ENCODE measurements at regions not wholly inside any gene's neighbourhood (a gene's known extent, or its start where the extent isn't known, plus 50 kb on each side); places are given as distances from the start of the nearest gene placed in this dataset.

- TF ChIP-seq, protein P1, sequence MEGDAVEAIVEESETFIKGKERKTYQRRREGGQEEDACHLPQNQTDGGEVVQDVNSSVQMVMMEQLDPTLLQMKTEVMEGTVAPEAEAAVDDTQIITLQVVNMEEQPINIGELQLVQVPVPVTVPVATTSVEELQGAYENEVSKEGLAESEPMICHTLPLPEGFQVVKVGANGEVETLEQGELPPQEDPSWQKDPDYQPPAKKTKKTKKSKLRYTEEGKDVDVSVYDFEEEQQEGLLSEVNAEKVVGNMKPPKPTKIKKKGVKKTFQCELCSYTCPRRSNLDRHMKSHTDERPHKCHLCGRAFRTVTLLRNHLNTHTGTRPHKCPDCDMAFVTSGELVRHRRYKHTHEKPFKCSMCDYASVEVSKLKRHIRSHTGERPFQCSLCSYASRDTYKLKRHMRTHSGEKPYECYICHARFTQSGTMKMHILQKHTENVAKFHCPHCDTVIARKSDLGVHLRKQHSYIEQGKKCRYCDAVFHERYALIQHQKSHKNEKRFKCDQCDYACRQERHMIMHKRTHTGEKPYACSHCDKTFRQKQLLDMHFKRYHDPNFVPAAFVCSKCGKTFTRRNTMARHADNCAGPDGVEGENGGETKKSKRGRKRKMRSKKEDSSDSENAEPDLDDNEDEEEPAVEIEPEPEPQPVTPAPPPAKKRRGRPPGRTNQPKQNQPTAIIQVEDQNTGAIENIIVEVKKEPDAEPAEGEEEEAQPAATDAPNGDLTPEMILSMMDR (conservative IDR thresholded peaks at IDR 0.05), result no peak
- no peak for TF ChIP-seq ZFX (IDR thresholded peaks at IDR 0.05)
- no peak overlapping the region for H3K27ac ChIP-seq
Observed at GRCh38 chr4:153075836-153076518, 128.3 kb upstream of the TRIM2 start.

GRCh38 chr4:153076861-153077260 is 127.4 kb upstream of the TRIM2 start:
- TF ChIP-seq ZFX (IDR thresholded peaks at IDR 0.05), result no peak
- TF ChIP-seq, protein P1 (conservative IDR thresholded peaks at IDR 0.05), result no peak
- H3K27ac ChIP-seq, result no peak overlapping the region

DNA sequence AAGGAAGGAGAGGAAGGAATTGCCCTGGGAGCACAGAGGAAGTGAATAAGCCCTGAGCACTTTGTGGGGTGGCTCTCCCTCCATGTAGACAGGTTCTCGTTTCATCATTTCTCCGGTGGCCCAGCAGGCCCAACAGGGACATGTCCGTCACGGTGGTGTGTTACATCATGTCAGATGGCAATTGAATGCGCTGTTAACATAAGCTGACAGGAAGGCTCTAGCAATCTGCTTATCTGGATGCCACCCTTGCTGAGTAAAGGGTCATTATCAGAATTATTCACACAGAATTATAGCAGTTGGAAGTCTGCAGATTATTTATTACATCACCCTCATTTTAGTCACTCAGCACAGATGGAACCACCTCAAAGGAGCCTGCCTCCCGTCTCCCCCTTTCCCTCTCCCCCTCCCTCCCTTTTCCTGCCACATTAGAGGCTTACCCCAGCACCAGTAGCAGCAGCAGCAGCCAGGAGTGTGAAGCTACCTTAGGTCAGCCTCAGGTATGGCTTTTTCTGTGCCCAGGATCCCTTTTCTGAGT is 124.3 kb upstream of the TRIM2 start:
- H3K27ac ChIP-seq, result no peak overlapping the region
- TF ChIP-seq, protein P1 (conservative IDR thresholded peaks at IDR 0.05), result no peak
- TF ChIP-seq ZFX (IDR thresholded peaks at IDR 0.05), result no peak

GRCh38 chr4:153081006-153081580 is 123.2 kb upstream of the TRIM2 start:
- H3K27ac ChIP-seq, result no peak overlapping the region
- TF ChIP-seq, protein P1 (conservative IDR thresholded peaks at IDR 0.05), result no peak
- no peak for TF ChIP-seq ZFX (IDR thresholded peaks at IDR 0.05)

- H3K27ac ChIP-seq, result no peak overlapping the region
- no peak for TF ChIP-seq ZFX (IDR thresholded peaks at IDR 0.05)
- TF ChIP-seq, protein P1 (conservative IDR thresholded peaks at IDR 0.05), result no peak
Observed at GRCh38 chr4:153081693-153082092, 122.5 kb upstream of the TRIM2 start.

- TF ChIP-seq, protein P1 (conservative IDR thresholded peaks at IDR 0.05), result no peak
- no peak for TF ChIP-seq ZFX (IDR thresholded peaks at IDR 0.05)
- no peak overlapping the region for H3K27ac ChIP-seq
Observed at GRCh38 chr4:153082322-153083301, 121.6 kb upstream of the TRIM2 start.
